ENCODE measurements at regions not wholly inside any gene's neighbourhood (a gene's known extent, or its start where the extent isn't known, plus 50 kb on each side); places are given as distances from the start of the nearest gene placed in this dataset.

GRCh38 chr2:52456561-52457377, 1310.8 kb upstream of the CHAC2 start:
- TF ChIP-seq EZH2phosphoT487 (conservative IDR thresholded peaks at IDR 0.05; ENCODE audit: low read length): no peak
- no peak for TF ChIP-seq CTCF (IDR thresholded peaks at IDR 0.05; ENCODE audit: insufficient read depth, low read length, poor library complexity, severe bottlenecking)
- no peak overlapping the region for H3K27ac ChIP-seq (ENCODE audit: low read depth, low read length)
- H3K9ac ChIP-seq (ENCODE audit: low read length): no peak overlapping the region

GRCh38 chr2:52454962-52455361, 1312.6 kb upstream of the CHAC2 start:
- Histone ChIP-seq H3K36me3 (ENCODE audit: low read length) (no peaks in the 10 kb centered on the region), H3K27me3 (ENCODE audit: low read length) (no peaks in the 10 kb centered on the region), H3K9ac (ENCODE audit: low read length) (no peak overlapping the region), H3K9me3 (ENCODE audit: insufficient read depth, low read length) (no peaks in the 10 kb centered on the region), H3K4me3 (ENCODE audit: insufficient read depth, low read length, poor library complexity, severe bottlenecking) (no peak overlapping the region), H3K4me2 (ENCODE audit: low read depth, low read length, poor library complexity, severe bottlenecking) (no peak overlapping the region), H3K27ac (ENCODE audit: low read depth, low read length) (no peak overlapping the region), H3F3A (ENCODE audit: insufficient read depth) (no peaks in the 10 kb centered on the region), H3K79me2 (ENCODE audit: insufficient read depth, low read length) (no peaks in the 10 kb centered on the region), H2AFZ (ENCODE audit: low read depth, low read length, severe bottlenecking) (no peak overlapping the region), H3K9me2 (replicated peaks; ENCODE audit: insufficient read depth, low read length) (no peaks in the 10 kb centered on the region), H4K20me1 (ENCODE audit: low read depth, low read length) (no peaks in the 10 kb centered on the region)
- no peak for TF ChIP-seq CTCF (IDR thresholded peaks at IDR 0.05; ENCODE audit: insufficient read depth, low read length, poor library complexity, severe bottlenecking)
- TF ChIP-seq EZH2phosphoT487 (conservative IDR thresholded peaks at IDR 0.05; ENCODE audit: low read length): no peak

More at GRCh38 chr2:52456561-52457377, 1310.8 kb upstream of the CHAC2 start:
- Histone ChIP-seq H3K4me3 (ENCODE audit: insufficient read depth, low read length, poor library complexity, severe bottlenecking) (no peak overlapping the region), H3K9me3 (ENCODE audit: insufficient read depth, low read length) (no peaks in the 10 kb centered on the region), H3K79me2 (ENCODE audit: insufficient read depth, low read length) (no peaks in the 10 kb centered on the region), H3K27me3 (ENCODE audit: low read length) (no peaks in the 10 kb centered on the region), H4K20me1 (ENCODE audit: low read depth, low read length) (no peaks in the 10 kb centered on the region), H3K9me2 (replicated peaks; ENCODE audit: insufficient read depth, low read length) (no peaks in the 10 kb centered on the region), H3K36me3 (ENCODE audit: low read length) (no peaks in the 10 kb centered on the region), H3F3A (ENCODE audit: insufficient read depth) (no peaks in the 10 kb centered on the region), H3K4me2 (ENCODE audit: low read depth, low read length, poor library complexity, severe bottlenecking) (no peak overlapping the region), H2AFZ (ENCODE audit: low read depth, low read length, severe bottlenecking) (no peak overlapping the region)

- Histone ChIP-seq H3F3A (ENCODE audit: insufficient read depth) (no peaks in the 10 kb centered on the region), H4K20me1 (ENCODE audit: low read depth, low read length) (no peaks in the 10 kb centered on the region), H3K27me3 (ENCODE audit: low read length) (no peaks in the 10 kb centered on the region), H2AFZ (ENCODE audit: low read depth, low read length, severe bottlenecking) (no peak overlapping the region), H3K4me2 (ENCODE audit: low read depth, low read length, poor library complexity, severe bottlenecking) (no peak overlapping the region), H3K27ac (ENCODE audit: low read depth, low read length) (no peak overlapping the region), H3K9me2 (replicated peaks; ENCODE audit: insufficient read depth, low read length) (no peaks in the 10 kb centered on the region), H3K9me3 (ENCODE audit: insufficient read depth, low read length) (no peaks in the 10 kb centered on the region), H3K79me2 (ENCODE audit: insufficient read depth, low read length) (no peaks in the 10 kb centered on the region), H3K36me3 (ENCODE audit: low read length) (no peaks in the 10 kb centered on the region), H3K4me3 (ENCODE audit: insufficient read depth, low read length, poor library complexity, severe bottlenecking) (no peak overlapping the region), H3K9ac (ENCODE audit: low read length) (no peak overlapping the region)
- TF ChIP-seq EZH2phosphoT487 (conservative IDR thresholded peaks at IDR 0.05; ENCODE audit: low read length) (no peak), CTCF (IDR thresholded peaks at IDR 0.05; ENCODE audit: insufficient read depth, low read length, poor library complexity, severe bottlenecking) (no peak)
Observed at GRCh38 chr2:52452201-52452600, 1315.4 kb upstream of the CHAC2 start.

All from SU-DHL-6 (cell line).